ENCODE measurements at regions not wholly inside any gene's neighbourhood (a gene's known extent, or its start where the extent isn't known, plus 50 kb on each side); places are given as distances from the start of the nearest gene placed in this dataset.

DNA sequence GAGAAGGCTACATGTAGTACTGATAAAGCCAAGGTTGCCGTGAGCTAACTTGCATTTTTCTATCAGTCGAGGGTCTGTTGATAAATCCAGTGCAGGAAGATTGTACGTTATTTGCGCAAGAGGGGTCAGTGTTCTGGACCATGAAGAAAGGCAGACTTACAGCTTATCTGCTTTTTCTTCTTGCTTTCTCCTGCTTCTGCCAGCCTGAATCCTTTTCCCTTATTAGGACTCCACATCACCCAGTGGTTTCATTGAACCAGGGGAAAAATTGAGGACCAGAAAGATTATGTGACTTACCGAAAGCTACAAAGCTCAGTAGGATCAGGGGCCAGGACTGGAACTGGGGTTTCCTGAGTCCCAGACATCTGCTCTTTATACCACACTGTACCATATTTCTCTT lies 534.6 kb upstream of the BRINP1 start:
- H4K20me1 ChIP-seq (ENCODE audit: insufficient read depth, low read length) = no peaks in the 10 kb centered on the region
- no peaks in the 10 kb centered on the region for H3K79me2 ChIP-seq (ENCODE audit: insufficient read depth, low read length)
- H3K4me3 ChIP-seq (ENCODE audit: insufficient read depth, low read length) = no peak overlapping the region
- no peak for DNase-seq (ENCODE audit: insufficient read length, low spot score, missing footprints)
- H3K4me2 ChIP-seq (ENCODE audit: insufficient read depth, low read length) = no peak overlapping the region
- no peaks in the 10 kb centered on the region for H3K4me1 ChIP-seq (ENCODE audit: insufficient read depth, low read length)
- H2AFZ ChIP-seq (ENCODE audit: low read length) = no peak overlapping the region
- H3K36me3 ChIP-seq (ENCODE audit: insufficient read depth, low read length) = no peaks in the 10 kb centered on the region
- TF ChIP-seq, protein P1, sequence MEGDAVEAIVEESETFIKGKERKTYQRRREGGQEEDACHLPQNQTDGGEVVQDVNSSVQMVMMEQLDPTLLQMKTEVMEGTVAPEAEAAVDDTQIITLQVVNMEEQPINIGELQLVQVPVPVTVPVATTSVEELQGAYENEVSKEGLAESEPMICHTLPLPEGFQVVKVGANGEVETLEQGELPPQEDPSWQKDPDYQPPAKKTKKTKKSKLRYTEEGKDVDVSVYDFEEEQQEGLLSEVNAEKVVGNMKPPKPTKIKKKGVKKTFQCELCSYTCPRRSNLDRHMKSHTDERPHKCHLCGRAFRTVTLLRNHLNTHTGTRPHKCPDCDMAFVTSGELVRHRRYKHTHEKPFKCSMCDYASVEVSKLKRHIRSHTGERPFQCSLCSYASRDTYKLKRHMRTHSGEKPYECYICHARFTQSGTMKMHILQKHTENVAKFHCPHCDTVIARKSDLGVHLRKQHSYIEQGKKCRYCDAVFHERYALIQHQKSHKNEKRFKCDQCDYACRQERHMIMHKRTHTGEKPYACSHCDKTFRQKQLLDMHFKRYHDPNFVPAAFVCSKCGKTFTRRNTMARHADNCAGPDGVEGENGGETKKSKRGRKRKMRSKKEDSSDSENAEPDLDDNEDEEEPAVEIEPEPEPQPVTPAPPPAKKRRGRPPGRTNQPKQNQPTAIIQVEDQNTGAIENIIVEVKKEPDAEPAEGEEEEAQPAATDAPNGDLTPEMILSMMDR (IDR thresholded peaks at IDR 0.05; ENCODE audit: extremely low read depth, low read depth, low read length) = no peak
- no peak overlapping the region for H3K27ac ChIP-seq (ENCODE audit: low read depth, low read length)
- H3K27me3 ChIP-seq (ENCODE audit: insufficient read depth, low read length) = no peaks in the 10 kb centered on the region
- no peaks in the 10 kb centered on the region for H3K9me3 ChIP-seq (ENCODE audit: low read depth, low read length)

DNA sequence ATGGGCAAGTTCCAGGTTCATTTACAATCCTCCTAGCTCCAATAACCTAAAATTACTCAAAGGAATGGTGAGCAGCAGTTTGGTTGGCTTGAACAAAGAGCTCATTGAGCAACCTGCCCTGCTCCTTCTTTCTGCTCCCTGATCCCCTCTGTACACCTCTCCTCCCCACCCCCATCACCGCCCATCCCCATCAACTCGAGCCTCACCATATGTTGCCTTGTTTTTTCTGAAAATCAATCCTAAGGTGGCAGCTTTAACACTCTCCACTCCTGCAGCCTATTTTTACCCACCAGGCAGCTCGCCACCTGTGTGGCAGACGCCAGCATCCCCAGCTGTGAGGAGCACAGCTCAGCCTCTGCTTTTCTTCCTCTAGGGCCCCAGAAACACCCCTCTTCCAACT lies 533.4 kb upstream of the BRINP1 start:
- no peak overlapping the region for H3K4me3 ChIP-seq (ENCODE audit: insufficient read depth, low read length)
- TF ChIP-seq, protein P1 (IDR thresholded peaks at IDR 0.05; ENCODE audit: extremely low read depth, low read depth, low read length) = no peak
- no peak overlapping the region for H2AFZ ChIP-seq (ENCODE audit: low read length)
- no peaks in the 10 kb centered on the region for H3K4me1 ChIP-seq (ENCODE audit: insufficient read depth, low read length)
- H4K20me1 ChIP-seq (ENCODE audit: insufficient read depth, low read length) = no peaks in the 10 kb centered on the region
- H3K27me3 ChIP-seq (ENCODE audit: insufficient read depth, low read length) = no peaks in the 10 kb centered on the region
- H3K9me3 ChIP-seq (ENCODE audit: low read depth, low read length) = no peaks in the 10 kb centered on the region
- no peaks in the 10 kb centered on the region for H3K79me2 ChIP-seq (ENCODE audit: insufficient read depth, low read length)
- H3K4me2 ChIP-seq (ENCODE audit: insufficient read depth, low read length) = no peak overlapping the region
- DNase-seq (ENCODE audit: insufficient read length, low spot score, missing footprints) = no peak
- no peak overlapping the region for H3K27ac ChIP-seq (ENCODE audit: low read depth, low read length)
- no peaks in the 10 kb centered on the region for H3K36me3 ChIP-seq (ENCODE audit: insufficient read depth, low read length)

DNA sequence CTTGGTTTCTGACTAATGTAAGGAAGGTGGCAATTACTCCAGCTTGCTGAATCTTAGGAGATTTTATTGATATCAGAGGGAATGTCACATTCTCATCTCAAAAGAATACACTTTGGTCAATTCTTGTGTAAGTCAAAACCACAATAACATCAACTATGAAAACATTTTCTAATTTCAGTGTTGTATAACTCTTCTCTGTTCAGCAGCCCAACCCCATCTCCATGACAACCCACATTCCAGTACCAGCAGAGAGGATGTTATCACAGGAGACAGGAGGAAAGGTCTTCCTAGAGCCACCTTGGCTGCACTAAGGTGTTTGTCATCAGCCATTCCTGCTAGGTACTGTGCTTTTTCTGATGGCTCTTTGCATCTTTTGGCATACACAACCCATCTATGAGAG lies 529.1 kb upstream of the BRINP1 start:
- no peaks in the 10 kb centered on the region for H3K4me1 ChIP-seq (ENCODE audit: insufficient read depth, low read length)
- no peaks in the 10 kb centered on the region for H3K27me3 ChIP-seq (ENCODE audit: insufficient read depth, low read length)
- TF ChIP-seq, protein P1 (IDR thresholded peaks at IDR 0.05; ENCODE audit: extremely low read depth, low read depth, low read length) = no peak
- H3K27ac ChIP-seq (ENCODE audit: low read depth, low read length) = no peak overlapping the region
- no peak overlapping the region for H2AFZ ChIP-seq (ENCODE audit: low read length)
- H3K79me2 ChIP-seq (ENCODE audit: insufficient read depth, low read length) = no peaks in the 10 kb centered on the region
- H3K36me3 ChIP-seq (ENCODE audit: insufficient read depth, low read length) = no peaks in the 10 kb centered on the region
- no peaks in the 10 kb centered on the region for H4K20me1 ChIP-seq (ENCODE audit: insufficient read depth, low read length)
- H3K4me2 ChIP-seq (ENCODE audit: insufficient read depth, low read length) = no peak overlapping the region
- no peak overlapping the region for H3K4me3 ChIP-seq (ENCODE audit: insufficient read depth, low read length)
- H3K9me3 ChIP-seq (ENCODE audit: low read depth, low read length) = no peaks in the 10 kb centered on the region
- DNase-seq (ENCODE audit: insufficient read length, low spot score, missing footprints) = no peak

DNA sequence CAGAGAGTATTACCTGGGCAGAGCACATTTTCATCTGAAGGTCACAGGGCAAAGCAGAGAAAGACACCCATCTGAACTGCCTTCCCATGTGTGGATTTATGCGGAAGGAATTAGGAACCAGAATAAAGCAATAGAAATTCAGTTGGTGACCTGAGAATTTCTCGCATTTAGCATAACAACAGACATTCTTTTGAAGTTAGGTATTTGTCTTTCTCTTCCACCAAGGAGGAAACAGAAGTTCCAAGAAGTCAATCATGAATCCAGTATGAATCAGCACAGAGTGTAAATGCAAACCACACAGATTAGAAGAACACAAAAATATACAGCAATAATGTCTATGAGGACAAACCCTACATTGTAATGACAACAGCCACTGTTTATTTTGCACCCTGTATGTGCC lies 515.2 kb upstream of the BRINP1 start:
- H4K20me1 ChIP-seq (ENCODE audit: insufficient read depth, low read length) = no peaks in the 10 kb centered on the region
- H3K27ac ChIP-seq (ENCODE audit: low read depth, low read length) = no peak overlapping the region
- H3K4me2 ChIP-seq (ENCODE audit: insufficient read depth, low read length) = no peak overlapping the region
- no peaks in the 10 kb centered on the region for H3K4me1 ChIP-seq (ENCODE audit: insufficient read depth, low read length)
- H3K9me3 ChIP-seq (ENCODE audit: low read depth, low read length) = no peaks in the 10 kb centered on the region
- H3K4me3 ChIP-seq (ENCODE audit: insufficient read depth, low read length) = no peak overlapping the region
- no peaks in the 10 kb centered on the region for H3K79me2 ChIP-seq (ENCODE audit: insufficient read depth, low read length)
- no peak overlapping the region for H2AFZ ChIP-seq (ENCODE audit: low read length)
- H3K27me3 ChIP-seq (ENCODE audit: insufficient read depth, low read length) = no peaks in the 10 kb centered on the region
- H3K36me3 ChIP-seq (ENCODE audit: insufficient read depth, low read length) = no peaks in the 10 kb centered on the region
- no peak for DNase-seq (ENCODE audit: insufficient read length, low spot score, missing footprints)
- TF ChIP-seq, protein P1 (IDR thresholded peaks at IDR 0.05; ENCODE audit: extremely low read depth, low read depth, low read length) = no peak

Data from osteoblast (primary cell).